ENCODE measurements at regions not wholly inside any gene's neighbourhood (a gene's known extent, or its start where the extent isn't known, plus 50 kb on each side); places are given as distances from the start of the nearest gene placed in this dataset.

DNA sequence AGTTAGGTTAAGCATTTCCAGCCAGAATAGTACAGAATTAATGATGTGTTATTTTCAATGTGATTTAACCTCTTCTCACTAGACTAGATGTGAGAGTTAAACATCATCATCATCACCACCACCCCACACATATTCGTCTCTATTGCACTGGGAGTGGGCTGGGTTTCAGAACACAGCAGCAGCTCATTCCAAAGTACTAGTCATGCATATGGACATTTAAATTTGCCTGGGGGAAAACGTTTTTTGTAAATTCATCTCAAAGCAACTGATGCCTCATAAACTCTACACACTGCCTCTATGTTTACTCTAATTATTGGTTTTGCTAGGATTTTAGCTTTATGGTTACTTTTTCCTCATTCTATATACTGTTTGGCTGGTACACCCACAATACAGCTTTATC is 509.1 kb downstream of the PPP4R3C start:
- TF ChIP-seq, protein P1, sequence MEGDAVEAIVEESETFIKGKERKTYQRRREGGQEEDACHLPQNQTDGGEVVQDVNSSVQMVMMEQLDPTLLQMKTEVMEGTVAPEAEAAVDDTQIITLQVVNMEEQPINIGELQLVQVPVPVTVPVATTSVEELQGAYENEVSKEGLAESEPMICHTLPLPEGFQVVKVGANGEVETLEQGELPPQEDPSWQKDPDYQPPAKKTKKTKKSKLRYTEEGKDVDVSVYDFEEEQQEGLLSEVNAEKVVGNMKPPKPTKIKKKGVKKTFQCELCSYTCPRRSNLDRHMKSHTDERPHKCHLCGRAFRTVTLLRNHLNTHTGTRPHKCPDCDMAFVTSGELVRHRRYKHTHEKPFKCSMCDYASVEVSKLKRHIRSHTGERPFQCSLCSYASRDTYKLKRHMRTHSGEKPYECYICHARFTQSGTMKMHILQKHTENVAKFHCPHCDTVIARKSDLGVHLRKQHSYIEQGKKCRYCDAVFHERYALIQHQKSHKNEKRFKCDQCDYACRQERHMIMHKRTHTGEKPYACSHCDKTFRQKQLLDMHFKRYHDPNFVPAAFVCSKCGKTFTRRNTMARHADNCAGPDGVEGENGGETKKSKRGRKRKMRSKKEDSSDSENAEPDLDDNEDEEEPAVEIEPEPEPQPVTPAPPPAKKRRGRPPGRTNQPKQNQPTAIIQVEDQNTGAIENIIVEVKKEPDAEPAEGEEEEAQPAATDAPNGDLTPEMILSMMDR (IDR thresholded peaks at IDR 0.05; ENCODE audit: insufficient read depth, low read depth, low read length) = no peak
- DNase-seq (ENCODE audit: low read depth) = no peak
- H3K4me3 ChIP-seq (ENCODE audit: low read depth, low read length) = no peak overlapping the region

DNA sequence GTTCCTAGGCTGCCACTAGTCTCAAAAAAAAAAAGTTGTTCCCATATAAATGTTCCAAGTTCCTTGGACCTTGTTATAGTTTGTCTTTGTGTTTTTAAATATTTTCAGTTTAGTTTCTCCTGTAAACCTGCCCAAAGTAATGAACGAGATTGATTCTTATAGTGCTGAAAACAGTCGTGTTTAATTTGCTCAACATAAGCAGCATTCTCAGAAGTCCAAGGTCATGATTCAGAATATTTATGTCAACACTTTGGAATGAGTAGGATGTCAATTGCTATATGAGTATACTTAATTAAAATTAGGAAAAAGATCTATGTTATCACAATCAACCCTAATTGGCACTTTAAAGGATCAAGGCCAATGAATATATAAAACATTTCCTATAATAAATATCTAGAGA is 510.9 kb downstream of the PPP4R3C start:
- DNase-seq (ENCODE audit: low read depth) = no peak
- TF ChIP-seq, protein P1 (IDR thresholded peaks at IDR 0.05; ENCODE audit: insufficient read depth, low read depth, low read length) = no peak
- H3K4me3 ChIP-seq (ENCODE audit: low read depth, low read length) = no peak overlapping the region

DNA sequence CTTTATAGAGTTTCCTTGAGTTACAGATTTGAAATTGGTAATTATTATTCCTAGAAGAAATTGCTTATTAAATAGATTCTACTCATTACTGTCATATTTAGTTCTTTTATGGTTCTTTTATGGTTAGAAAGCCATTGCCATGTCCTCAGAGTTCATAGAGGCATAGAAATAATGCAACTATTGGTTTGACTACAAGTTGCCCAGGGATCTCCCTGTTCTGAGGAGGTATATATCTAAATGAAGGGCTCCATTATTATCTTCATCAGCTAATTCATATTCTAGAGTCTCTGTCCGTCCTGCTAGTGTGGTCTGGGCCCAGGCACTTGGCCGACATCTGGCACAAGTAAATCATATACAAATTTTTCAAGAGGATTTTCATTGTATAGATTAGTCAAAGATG is 535.7 kb downstream of the PPP4R3C start:
- no peak overlapping the region for H3K4me3 ChIP-seq (ENCODE audit: low read depth, low read length)
- no peak for DNase-seq (ENCODE audit: low read depth)
- TF ChIP-seq, protein P1 (IDR thresholded peaks at IDR 0.05; ENCODE audit: insufficient read depth, low read depth, low read length) = no peak

DNA sequence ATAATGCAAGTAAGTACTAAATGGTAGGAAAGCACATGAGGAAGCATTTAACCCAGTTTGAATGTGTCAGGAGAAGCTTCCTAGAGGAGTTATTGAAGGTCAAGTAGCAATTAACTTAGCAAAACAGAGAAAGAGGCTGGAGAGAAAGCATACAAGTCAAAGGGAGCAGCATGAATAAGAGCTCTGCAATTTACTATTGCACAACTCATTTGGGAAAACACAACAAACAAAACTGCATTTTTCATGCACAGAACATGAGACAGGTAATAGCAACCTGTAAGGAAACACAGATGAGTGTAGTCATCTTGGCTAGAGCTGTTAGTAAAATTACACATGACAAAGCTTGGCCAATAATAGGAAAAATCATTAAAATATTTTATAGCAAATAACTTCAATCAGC is 538.1 kb downstream of the PPP4R3C start:
- peak; percentile 46 for DNase-seq (ENCODE audit: low read depth)
- H3K4me3 ChIP-seq (ENCODE audit: low read depth, low read length) = no peak overlapping the region
- TF ChIP-seq, protein P1 (IDR thresholded peaks at IDR 0.05; ENCODE audit: insufficient read depth, low read depth, low read length) = no peak

DNA sequence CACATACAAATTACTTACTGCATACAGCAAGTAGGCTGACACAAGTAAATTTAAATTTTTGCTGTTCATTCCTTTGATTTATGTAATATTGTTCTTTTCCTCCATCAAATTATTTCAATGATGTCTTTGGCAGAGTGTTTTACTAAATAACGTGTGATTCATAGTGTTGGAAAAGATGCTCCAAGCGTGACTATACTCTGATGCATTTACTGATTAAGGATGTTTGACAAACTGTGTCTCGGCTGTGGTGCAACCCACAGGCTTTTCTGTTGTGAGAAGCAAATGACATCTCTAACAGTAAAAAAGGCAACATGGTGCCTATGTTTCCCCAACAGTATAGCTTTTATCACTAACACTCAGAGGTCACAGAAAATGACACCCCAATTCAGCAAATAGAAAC is 540.9 kb downstream of the PPP4R3C start:
- DNase-seq (ENCODE audit: low read depth) = peak; percentile 41

DNA sequence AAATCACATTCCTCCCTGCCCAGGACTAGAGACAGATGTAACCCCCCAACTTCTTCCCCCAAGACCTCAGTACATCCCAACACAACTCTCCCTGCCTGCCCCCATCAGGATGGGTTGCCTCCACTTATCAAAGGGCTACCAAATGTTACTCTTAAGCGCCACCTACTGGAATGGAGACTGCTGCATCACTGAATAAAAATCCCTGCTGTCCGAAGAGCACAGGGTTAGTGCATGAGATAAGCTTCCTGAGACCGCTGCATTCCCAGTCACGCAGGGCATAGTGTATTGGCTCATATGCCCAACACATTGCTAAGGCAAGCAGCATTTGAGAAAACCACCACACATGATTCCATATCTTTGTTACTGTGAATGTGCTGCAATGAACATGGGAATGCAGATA is 544.5 kb downstream of the PPP4R3C start:
- DNase-seq (ENCODE audit: low read depth) = no peak
- TF ChIP-seq, protein P1 (IDR thresholded peaks at IDR 0.05; ENCODE audit: insufficient read depth, low read depth, low read length) = peak; percentile 26
- H3K4me3 ChIP-seq (ENCODE audit: low read depth, low read length) = no peak overlapping the region

More for the DNA sequence above, 540.9 kb downstream of the PPP4R3C start:
- H3K4me3 ChIP-seq (ENCODE audit: low read depth, low read length) = no peak overlapping the region
- TF ChIP-seq, protein P1 (IDR thresholded peaks at IDR 0.05; ENCODE audit: insufficient read depth, low read depth, low read length) = no peak

DNA sequence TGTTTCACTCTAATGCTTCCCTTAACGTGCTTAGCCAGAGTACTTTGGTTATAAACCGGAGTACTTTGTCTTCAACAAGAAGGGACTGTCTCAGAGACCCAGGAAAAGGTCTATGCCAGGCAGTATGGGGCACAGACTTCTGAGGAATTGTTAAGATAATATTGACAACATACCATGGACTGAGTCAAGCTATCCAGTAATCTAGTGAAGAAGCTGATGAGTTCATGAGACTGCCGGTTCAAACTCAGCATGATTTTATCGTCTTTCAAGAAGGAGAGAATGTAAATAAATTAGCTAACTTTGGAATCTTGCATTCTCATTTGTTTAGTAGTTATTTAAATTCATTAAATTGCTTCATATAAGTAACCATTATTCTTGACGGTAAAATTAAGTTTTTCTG is 546.1 kb downstream of the PPP4R3C start:
- DNase-seq (ENCODE audit: low read depth) = no peak
- no peak overlapping the region for H3K4me3 ChIP-seq (ENCODE audit: low read depth, low read length)
- TF ChIP-seq, protein P1 (IDR thresholded peaks at IDR 0.05; ENCODE audit: insufficient read depth, low read depth, low read length) = no peak
